HepG2 (cell line): ENCODE measurements at regions not wholly inside any gene's neighbourhood (a gene's known extent, or its start where the extent isn't known, plus 50 kb on each side); places are given as distances from the start of the nearest gene placed in this dataset.

ENCODE experiments used
- ATAC-seq: fragments of 200-7000 bp; cut with Tn5 transposase; 3 replicates; pipeline ENCODE4 v1.9.1; 2020; ENCODE audit warnings: mild to moderate bottlenecking, moderate library complexity
- BruUV-seq: library from RNA; stranded (reverse); fragments of 400-500 nt; replicated peaks from 2 replicates; lab custom pipeline; 2021; lab: Mats Ljungman, UMichigan
- CTCF ChIA-PET: fragments of 300-600 bp; formaldehyde crosslinking; extraction: SDS; loops from one replicate; lab custom pipeline; 2021; ENCODE audit warnings: low total read pairs, inconsistent platforms, low intra/inter-chr PET ratio; lab: Yijun Ruan, JAX
- POLR2A ChIA-PET: fragments of 350-600 bp; sonication (Branson Sonifier 250); formaldehyde crosslinking; loops from one replicate; lab custom pipeline; 2020; ENCODE audit warnings: antibody characterized with exemption, inconsistent platforms; lab: Yijun Ruan, JAX
- DNase-seq: peaks from one replicate; pipeline ENCODE4 v3.0.0-alpha.2; 2015; ENCODE audit warnings: low spot score
- FAIRE-seq: peaks from 3 replicates; lab custom pipeline; 2011; peaks lifted over from hg19 to GRCh38; lab: Jason Lieb, UNC
- H2AFZ ChIP-seq: one replicate; pipeline ENCODE4 v1.6.1; 2011; ENCODE audit warnings: low read length, inconsistent platforms
- H3K27ac ChIP-seq: fragments of 300-600 bp; 3 replicates; pipeline ENCODE4 v1.8.0; 2011; ENCODE audit warnings: mixed run types, mild to moderate bottlenecking, mixed read lengths, low read length, inconsistent platforms; ENCODE audit not compliant: insufficient read depth; ENCODE audit errors: extremely low read length
- H3K27me3 ChIP-seq, 2 experiments: fragments of 200-600 bp in 1 of 2; 2 replicates in 1 of 2; 3 replicates in 1 of 2; pipeline versions ENCODE4 v1.6.0 to v1.8.0; 2011; ENCODE audit warnings: low read length in 2 of 2, mild to moderate bottlenecking in 2 of 2, moderate library complexity in 2 of 2, inconsistent platforms in 1 of 2; ENCODE audit not compliant: insufficient read depth in 2 of 2, control insufficient read depth in 1 of 2
- H3K36me3 ChIP-seq, 2 experiments: fragments of 200-600 bp in 1 of 2; replicated peaks in 1 of 2; 2 replicates in 1 of 2; 3 replicates in 1 of 2; pipeline versions ENCODE4 v1.5.1 to v1.8.0; 2011; ENCODE audit warnings: low read length in 2 of 2, inconsistent platforms in 1 of 2; ENCODE audit not compliant: insufficient read depth in 2 of 2, control insufficient read depth in 1 of 2
- H3K4me1 ChIP-seq: 2 replicates; pipeline ENCODE4 v1.5.1; 2012; ENCODE audit warnings: low read length, inconsistent platforms; ENCODE audit not compliant: insufficient read depth
- H3K4me2 ChIP-seq: 2 replicates; pipeline ENCODE4 v1.6.0; 2011; ENCODE audit warnings: low read depth, low read length, inconsistent platforms
- H3K4me3 ChIP-seq, 3 experiments: fragments of 200-600 bp in 1 of 3; sonication (generic), shearing (Covaris generic) in 1 of 3; replicated peaks in 1 of 3; 2 replicates each; pipeline ENCODE4 v1.5.1; 2011 to 2016; ENCODE audit warnings: low read length in 3 of 3, inconsistent platforms in 2 of 3, low read depth in 2 of 3, mild to moderate bottlenecking in 2 of 3, control low read depth in 1 of 3, mixed read lengths in 1 of 3; ENCODE audit not compliant: insufficient read depth in 1 of 3
- H3K79me2 ChIP-seq: one replicate; pipeline ENCODE4 v1.6.1; 2011; ENCODE audit warnings: low read length, inconsistent platforms; ENCODE audit not compliant: insufficient read depth
- H3K9ac ChIP-seq: 2 replicates; pipeline ENCODE4 v1.6.0; 2011; ENCODE audit warnings: mild to moderate bottlenecking, low read depth, low read length, inconsistent platforms; ENCODE audit not compliant: insufficient read depth
- H3K9me3 ChIP-seq: 2 replicates; pipeline ENCODE4 v1.5.1; 2012; ENCODE audit warnings: mild to moderate bottlenecking, low read length
- H4K20me1 ChIP-seq: 2 replicates; pipeline ENCODE4 v1.6.0; 2011; ENCODE audit warnings: inconsistent platforms, mild to moderate bottlenecking, low read length, moderate library complexity; ENCODE audit not compliant: insufficient read depth
- KMT2A ChIP-seq: sonication (generic); formaldehyde crosslinking; IDR thresholded peaks from 2 replicates; pipeline ENCODE4 v1.4.0; 2020; ENCODE audit warnings: missing genetic modification reagents
- MAFG ChIP-seq: sonication (generic); formaldehyde crosslinking; IDR thresholded peaks from 2 replicates; pipeline ENCODE4 v1.5.1; 2020; ENCODE audit warnings: mild to moderate bottlenecking, missing genetic modification reagents
- MEIS2 ChIP-seq: sonication (generic); formaldehyde crosslinking; IDR thresholded peaks from 2 replicates; pipeline ENCODE4 v1.9.0; 2021; ENCODE audit warnings: mild to moderate bottlenecking, missing genetic modification reagents
- MYC ChIP-seq: sonication (generic); formaldehyde crosslinking; IDR thresholded peaks from 2 replicates; pipeline ENCODE4 v1.9.0; 2021; ENCODE audit warnings: missing genetic modification reagents, borderline replicate concordance
- TP53 ChIP-seq: sonication (generic); formaldehyde crosslinking; conservative IDR thresholded peaks from 2 replicates; pipeline ENCODE4 v1.4.0; 2020; ENCODE audit warnings: missing genetic modification reagents
- ZNF775 ChIP-seq: sonication (generic); formaldehyde crosslinking; IDR thresholded peaks from 2 replicates; pipeline ENCODE4 v1.4.0; 2020; ENCODE audit warnings: missing genetic modification reagents, mild to moderate bottlenecking, moderate library complexity, borderline replicate concordance
- ZNF883 ChIP-seq: sonication (generic); formaldehyde crosslinking; IDR thresholded peaks from 2 replicates; pipeline ENCODE4 v1.5.1; 2020; ENCODE audit warnings: mild to moderate bottlenecking, missing genetic modification reagents; ENCODE audit errors: not compliant biosample characterization
- WGBS: methylation state at CpG from one replicate; pipeline ENCODE4 v1.1.6; 2017; ENCODE audit warnings: low lambda C conversion rate; 5-methylcytosine and 5-hydroxymethylcytosine counted together
- in situ Hi-C: cut with HindIII; loops from 2 replicates; pipeline ENCODE4 v1.10.0; 2017; ENCODE audit warnings: low pct_unique_long_range_greater_than_20kb; ENCODE audit not compliant: extremely low pct_ligation_motif_present
- intact Hi-C: fragments of 100-400 bp; cut with micrococcal nuclease; formaldehyde crosslinking; loops from one replicate; pipeline ENCODE4 v1.10.0; 2022; ENCODE audit not compliant: unreplicated experiment
- TF ChIP-seq, protein P1 (sequence below): sonication (generic); formaldehyde crosslinking; IDR thresholded peaks from 2 replicates; pipeline ENCODE4 v1.4.0; 2020; ENCODE audit warnings: missing genetic modification reagents, mild to moderate bottlenecking, borderline replicate concordance

DNA sequence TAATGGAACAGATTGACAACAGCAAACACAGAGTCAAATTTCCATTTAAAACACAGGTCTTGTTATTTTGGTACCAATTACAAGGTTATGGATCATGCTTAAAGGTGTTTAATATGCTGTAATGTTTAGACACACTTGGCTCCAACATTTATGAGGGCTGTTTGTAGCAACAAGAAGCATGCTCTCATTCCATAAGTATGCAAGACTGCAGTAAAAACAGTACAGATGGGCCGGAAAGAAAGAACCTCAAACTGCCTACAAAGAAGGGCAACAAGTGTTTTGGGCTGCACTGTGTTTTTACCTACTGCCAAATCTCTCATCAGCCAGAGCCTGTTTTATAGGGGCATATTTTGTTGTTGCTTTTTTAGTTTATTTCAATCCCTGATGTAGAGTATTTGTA lies 100.5 kb upstream of the HS3ST3A1 start (continued):
- TF ChIP-seq ZNF883 (CRISPR knock-in tag): no peak
- TF ChIP-seq MEIS2 (CRISPR knock-in tag): no peak
- TF ChIP-seq MYC (CRISPR knock-in tag): no peak

DNA sequence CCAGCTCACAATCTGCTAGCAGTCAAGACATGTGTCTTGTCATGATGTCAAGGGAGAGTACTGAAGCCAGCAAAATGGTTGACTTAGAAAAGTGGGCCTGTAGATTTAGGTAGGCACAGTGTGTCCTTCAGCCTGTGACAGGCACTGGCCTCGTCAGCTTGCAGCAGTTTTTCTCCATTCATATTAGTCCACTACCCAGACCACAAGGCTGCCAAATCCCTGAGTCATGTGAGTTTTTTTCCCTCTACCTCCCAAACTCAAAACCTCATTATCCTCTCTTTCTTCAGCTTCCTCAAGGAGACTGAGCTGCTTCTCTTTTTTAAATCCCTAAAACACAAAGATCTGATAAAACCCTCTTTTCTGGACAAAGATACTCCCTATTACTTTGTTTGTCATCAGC lies 102.6 kb upstream of the HS3ST3A1 start:
- Histone ChIP-seq H4K20me1 (no peaks in the 10 kb centered on the region), H3K4me2 (no peak overlapping the region), H3K79me2 (no peaks in the 10 kb centered on the region), H3K9me3 (no peaks in the 10 kb centered on the region), H2AFZ (no peak overlapping the region), H3K9ac (no peak overlapping the region), H3K4me3 (no peak overlapping the region), H3K36me3 (no peaks in the 10 kb centered on the region), H3K27me3 (no peaks in the 10 kb centered on the region; a peak in 1 of 5 replicates), H3K27ac (no peak overlapping the region), H3K4me1 (no peaks in the 10 kb centered on the region)
- CTCF ChIA-PET: no interaction called here
- POLR2A ChIA-PET: no interaction called here
- BruUV-seq: no TSS peak
- ATAC-seq: no peak
- no peak for DNase-seq
- in situ Hi-C loops (no loop called here), intact Hi-C loops (no loop called here)
- no peak for TF ChIP-seq TP53 (CRISPR knock-in tag)
- TF ChIP-seq MAFG (CRISPR knock-in tag): no peak
- TF ChIP-seq ZNF775 (CRISPR knock-in tag): no peak
- TF ChIP-seq, protein P1, sequence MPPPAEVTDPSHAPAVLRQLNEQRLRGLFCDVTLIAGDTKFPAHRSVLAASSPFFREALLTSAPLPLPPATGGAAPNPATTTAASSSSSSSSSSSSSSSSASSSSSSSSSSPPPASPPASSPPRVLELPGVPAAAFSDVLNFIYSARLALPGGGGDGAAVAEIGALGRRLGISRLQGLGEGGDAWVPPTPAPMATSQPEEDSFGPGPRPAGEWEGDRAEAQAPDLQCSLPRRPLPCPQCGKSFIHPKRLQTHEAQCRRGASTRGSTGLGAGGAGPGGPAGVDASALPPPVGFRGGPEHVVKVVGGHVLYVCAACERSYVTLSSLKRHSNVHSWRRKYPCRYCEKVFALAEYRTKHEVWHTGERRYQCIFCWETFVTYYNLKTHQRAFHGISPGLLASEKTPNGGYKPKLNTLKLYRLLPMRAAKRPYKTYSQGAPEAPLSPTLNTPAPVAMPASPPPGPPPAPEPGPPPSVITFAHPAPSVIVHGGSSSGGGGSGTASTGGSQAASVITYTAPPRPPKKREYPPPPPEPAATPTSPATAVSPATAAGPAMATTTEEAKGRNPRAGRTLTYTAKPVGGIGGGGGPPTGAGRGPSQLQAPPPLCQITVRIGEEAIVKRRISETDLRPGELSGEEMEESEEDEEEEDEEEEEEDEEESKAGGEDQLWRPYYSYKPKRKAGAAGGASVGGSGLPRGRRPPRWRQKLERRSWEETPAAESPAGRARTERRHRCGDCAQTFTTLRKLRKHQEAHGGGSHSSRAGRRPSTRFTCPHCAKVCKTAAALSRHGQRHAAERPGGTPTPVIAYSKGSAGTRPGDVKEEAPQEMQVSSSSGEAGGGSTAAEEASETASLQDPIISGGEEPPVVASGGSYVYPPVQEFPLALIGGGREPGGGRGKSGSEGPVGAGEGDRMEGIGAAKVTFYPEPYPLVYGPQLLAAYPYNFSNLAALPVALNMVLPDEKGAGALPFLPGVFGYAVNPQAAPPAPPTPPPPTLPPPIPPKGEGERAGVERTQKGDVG (CRISPR knock-in tag): no peak
- no peak for TF ChIP-seq KMT2A
- WGBS: 0% methylated on average over 1 of the region's 1 CpG
- FAIRE-seq: no peak
